ENCODE measurements at regions not wholly inside any gene's neighbourhood (a gene's known extent, or its start where the extent isn't known, plus 50 kb on each side); places are given as distances from the start of the nearest gene placed in this dataset.

DNA sequence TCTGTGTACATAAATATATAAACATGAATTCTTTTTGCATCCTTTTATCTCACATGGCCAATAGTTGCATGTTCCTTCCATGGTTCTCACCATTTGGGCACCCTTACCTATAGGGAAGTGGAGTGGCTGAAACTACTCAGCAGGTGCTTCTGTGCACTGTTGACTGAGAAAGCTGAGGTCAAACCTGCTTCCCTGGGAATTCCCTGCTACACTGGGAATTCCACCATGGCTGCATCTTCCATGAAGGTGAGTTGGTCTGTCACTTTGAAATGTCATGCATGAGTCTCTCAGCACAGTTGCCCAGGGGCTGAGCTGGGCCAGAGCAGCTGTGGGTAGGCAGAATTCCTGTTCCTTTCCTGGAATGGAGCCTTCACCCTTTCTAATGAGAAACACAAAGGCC lies 193.8 kb upstream of the PRSS16 start:
- TF ChIP-seq MYC (IDR thresholded peaks at IDR 0.05; ENCODE audit: low read depth, low read length) (no peak), POLR2A (IDR thresholded peaks at IDR 0.05; ENCODE audit: extremely low read depth, insufficient read length) (no peak)
- TF ChIP-seq, protein P1, sequence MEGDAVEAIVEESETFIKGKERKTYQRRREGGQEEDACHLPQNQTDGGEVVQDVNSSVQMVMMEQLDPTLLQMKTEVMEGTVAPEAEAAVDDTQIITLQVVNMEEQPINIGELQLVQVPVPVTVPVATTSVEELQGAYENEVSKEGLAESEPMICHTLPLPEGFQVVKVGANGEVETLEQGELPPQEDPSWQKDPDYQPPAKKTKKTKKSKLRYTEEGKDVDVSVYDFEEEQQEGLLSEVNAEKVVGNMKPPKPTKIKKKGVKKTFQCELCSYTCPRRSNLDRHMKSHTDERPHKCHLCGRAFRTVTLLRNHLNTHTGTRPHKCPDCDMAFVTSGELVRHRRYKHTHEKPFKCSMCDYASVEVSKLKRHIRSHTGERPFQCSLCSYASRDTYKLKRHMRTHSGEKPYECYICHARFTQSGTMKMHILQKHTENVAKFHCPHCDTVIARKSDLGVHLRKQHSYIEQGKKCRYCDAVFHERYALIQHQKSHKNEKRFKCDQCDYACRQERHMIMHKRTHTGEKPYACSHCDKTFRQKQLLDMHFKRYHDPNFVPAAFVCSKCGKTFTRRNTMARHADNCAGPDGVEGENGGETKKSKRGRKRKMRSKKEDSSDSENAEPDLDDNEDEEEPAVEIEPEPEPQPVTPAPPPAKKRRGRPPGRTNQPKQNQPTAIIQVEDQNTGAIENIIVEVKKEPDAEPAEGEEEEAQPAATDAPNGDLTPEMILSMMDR (IDR thresholded peaks at IDR 0.05; ENCODE audit: low read depth, low read length): no peak
- TF ChIP-seq, protein P2, sequence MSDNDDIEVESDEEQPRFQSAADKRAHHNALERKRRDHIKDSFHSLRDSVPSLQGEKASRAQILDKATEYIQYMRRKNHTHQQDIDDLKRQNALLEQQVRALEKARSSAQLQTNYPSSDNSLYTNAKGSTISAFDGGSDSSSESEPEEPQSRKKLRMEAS (IDR thresholded peaks at IDR 0.05; ENCODE audit: low read depth, low read length): no peak
- no peak overlapping the region for H3K4me3 ChIP-seq (ENCODE audit: low read depth, low read length)
- DNase-seq (ENCODE audit: low read depth): no peak

DNA sequence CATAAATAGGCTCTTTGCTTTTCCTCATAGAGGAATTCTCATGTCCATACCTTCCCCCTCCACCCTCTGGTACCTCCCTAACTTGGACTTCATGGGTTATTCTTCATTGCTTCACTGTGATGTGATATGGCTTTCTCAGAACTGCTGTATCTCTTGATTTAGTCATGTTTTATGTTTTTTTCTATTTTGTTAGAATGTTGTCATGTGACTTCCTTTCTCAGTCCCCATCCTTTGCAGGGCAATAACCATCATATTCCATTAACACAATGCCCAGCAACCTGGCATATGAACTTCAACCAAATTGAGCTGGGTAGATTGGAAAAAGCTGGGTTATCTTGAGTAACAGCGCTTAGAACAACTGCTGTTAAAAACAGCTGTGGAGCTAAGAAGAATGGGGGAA lies 190.9 kb upstream of the PRSS16 start:
- H3K4me3 ChIP-seq (ENCODE audit: low read depth, low read length): no peak overlapping the region
- TF ChIP-seq MYC (IDR thresholded peaks at IDR 0.05; ENCODE audit: low read depth, low read length): no peak
- TF ChIP-seq, protein P1 (IDR thresholded peaks at IDR 0.05; ENCODE audit: low read depth, low read length): no peak
- TF ChIP-seq, protein P2 (IDR thresholded peaks at IDR 0.05; ENCODE audit: low read depth, low read length): no peak
- no peak for TF ChIP-seq POLR2A (IDR thresholded peaks at IDR 0.05; ENCODE audit: extremely low read depth, insufficient read length)
- no peak for DNase-seq (ENCODE audit: low read depth)

DNA sequence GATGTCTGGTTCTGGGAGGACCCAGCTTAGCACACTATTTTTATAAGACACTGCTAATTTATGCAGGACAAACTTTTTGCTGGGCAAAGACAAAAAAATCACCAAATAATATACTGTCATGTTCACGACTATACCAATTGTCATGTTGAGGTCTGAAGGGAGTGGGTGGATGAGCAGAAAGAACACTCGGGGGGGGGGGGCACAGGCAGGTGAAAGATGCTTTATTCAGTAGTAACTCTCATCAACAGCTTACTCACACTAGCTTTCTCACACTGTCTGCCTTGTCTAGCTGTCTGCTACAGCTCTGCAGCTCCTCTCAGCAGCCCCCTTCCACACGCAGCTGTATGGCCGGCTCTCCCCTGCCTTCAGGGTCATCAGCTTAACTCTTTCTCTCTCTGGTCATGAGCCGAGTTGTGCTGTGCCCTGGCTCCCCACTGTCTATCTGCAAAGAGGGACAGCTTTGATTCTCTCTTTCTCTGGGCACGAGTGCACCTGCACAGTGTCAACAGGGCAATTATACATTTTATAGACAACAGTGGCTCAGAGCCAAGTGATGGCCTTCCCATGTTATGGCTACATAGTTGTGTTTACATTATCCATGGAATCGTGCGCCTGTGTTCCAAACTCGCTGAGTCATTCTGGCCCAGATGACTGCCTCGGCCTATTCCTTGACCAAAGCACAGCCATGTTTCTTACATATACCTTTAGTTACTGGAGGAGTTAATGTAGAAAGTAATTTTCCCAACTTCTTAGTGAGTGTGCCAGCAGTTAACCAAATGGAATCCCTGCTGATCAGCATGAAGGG lies 187.7 kb upstream of the PRSS16 start:
- TF ChIP-seq, protein P2 (IDR thresholded peaks at IDR 0.05; ENCODE audit: low read depth, low read length): no peak
- TF ChIP-seq, protein P1 (IDR thresholded peaks at IDR 0.05; ENCODE audit: low read depth, low read length): no peak
- TF ChIP-seq POLR2A (IDR thresholded peaks at IDR 0.05; ENCODE audit: extremely low read depth, insufficient read length): no peak
- no peak for TF ChIP-seq MYC (IDR thresholded peaks at IDR 0.05; ENCODE audit: low read depth, low read length)
- DNase-seq (ENCODE audit: low read depth): no peak
- H3K4me3 ChIP-seq (ENCODE audit: low read depth, low read length): no peak overlapping the region

DNA sequence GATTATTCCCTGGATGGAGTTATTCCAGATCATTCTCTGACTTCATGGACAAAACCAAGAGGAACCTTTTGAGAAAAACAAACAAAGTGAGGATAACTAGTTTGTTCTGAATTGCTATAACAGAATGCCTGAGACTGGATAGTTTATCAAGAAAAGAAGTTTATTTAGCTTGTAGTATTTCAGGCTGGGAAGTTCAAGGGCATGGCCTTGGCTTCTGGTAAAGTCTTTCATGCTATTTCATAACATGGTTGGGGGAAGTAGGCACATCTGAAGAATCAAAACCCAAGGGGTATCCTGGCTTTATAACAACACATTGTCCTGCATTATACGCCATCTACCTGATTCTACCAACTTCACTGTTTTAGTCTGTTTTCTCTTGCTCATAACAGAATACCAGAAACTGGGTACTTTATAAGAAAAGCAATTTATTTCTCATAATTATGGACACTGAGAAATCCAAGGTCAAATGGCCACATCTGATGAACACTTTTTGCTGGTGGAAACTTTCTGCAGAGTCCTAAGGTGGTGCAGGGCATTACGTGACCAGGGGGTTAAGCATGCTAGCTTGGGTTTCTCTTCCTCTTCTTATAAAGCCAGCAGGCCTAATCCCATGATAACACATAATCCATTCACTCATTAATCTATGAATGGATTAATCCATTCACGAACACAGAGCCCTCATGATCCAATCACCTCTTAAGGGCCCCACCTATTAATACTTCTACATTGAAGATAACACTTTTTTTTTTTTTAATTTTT lies 186.1 kb upstream of the PRSS16 start:
- TF ChIP-seq MYC (IDR thresholded peaks at IDR 0.05; ENCODE audit: low read depth, low read length): no peak
- TF ChIP-seq, protein P2 (IDR thresholded peaks at IDR 0.05; ENCODE audit: low read depth, low read length): no peak
- no peak for TF ChIP-seq POLR2A (IDR thresholded peaks at IDR 0.05; ENCODE audit: extremely low read depth, insufficient read length)
- TF ChIP-seq, protein P1 (IDR thresholded peaks at IDR 0.05; ENCODE audit: low read depth, low read length): no peak
- no peak overlapping the region for H3K4me3 ChIP-seq (ENCODE audit: low read depth, low read length)
- DNase-seq (ENCODE audit: low read depth): no peak

DNA sequence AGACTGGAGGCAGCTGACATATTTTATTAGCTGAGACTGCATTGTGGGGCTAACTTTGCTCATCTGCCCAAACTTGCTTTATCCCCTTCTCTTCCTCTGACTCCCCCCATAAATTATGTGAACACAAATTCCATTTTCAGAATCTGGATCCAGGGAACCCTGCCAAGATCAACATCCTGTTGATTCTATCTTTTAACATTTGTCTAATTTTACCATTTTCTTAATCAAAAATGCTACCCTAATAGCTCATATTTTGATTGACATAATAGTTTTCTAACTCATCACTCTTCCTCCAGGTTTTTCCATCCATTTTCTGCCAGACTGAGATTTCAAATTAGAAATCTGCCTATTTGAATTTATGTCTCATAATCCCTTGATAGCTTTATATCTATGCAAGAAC lies 184.7 kb upstream of the PRSS16 start:
- no peak overlapping the region for H3K4me3 ChIP-seq (ENCODE audit: low read depth, low read length)
- TF ChIP-seq POLR2A (IDR thresholded peaks at IDR 0.05; ENCODE audit: extremely low read depth, insufficient read length) (no peak), MYC (IDR thresholded peaks at IDR 0.05; ENCODE audit: low read depth, low read length) (no peak)
- TF ChIP-seq, protein P1 (IDR thresholded peaks at IDR 0.05; ENCODE audit: low read depth, low read length): no peak
- TF ChIP-seq, protein P2 (IDR thresholded peaks at IDR 0.05; ENCODE audit: low read depth, low read length): no peak
- no peak for DNase-seq (ENCODE audit: low read depth)

Data from NB4 (cell line).